Caco-2 (cell line): ENCODE measurements at regions not wholly inside any gene's neighbourhood (a gene's known extent, or its start where the extent isn't known, plus 50 kb on each side); places are given as distances from the start of the nearest gene placed in this dataset.

Experiments used
- BruUV-seq: library from RNA; stranded (reverse); fragments of 400-500 nt; replicated peaks from 2 replicates; lab custom pipeline; 2021; lab: Mats Ljungman, UMichigan
- CTCF ChIA-PET: fragments of 300-600 bp; sonication (Branson Sonifier 250); formaldehyde crosslinking; loops from one replicate; lab custom pipeline; 2022; ENCODE audit warnings: antibody characterized with exemption; lab: Charles Lee
- POLR2A ChIA-PET: fragments of 300-600 bp; sonication (Branson Sonifier 250); formaldehyde crosslinking; loops from one replicate; lab custom pipeline; 2022; ENCODE audit warnings: antibody characterized with exemption; lab: Charles Lee
- DNase-seq, 2 experiments: peaks; one replicate each; pipeline versions ENCODE4 v3.0.0 to v3.0.0-alpha.2; 2020 to 2022
- H3K27me3 ChIP-seq: replicated peaks from 2 replicates; pipeline ENCODE4 v1.6.0; 2011; ENCODE audit warnings: low read length; ENCODE audit not compliant: control insufficient read depth, insufficient read depth
- H3K36me3 ChIP-seq: 2 replicates; pipeline ENCODE4 v1.5.1; 2011; ENCODE audit warnings: low read length; ENCODE audit not compliant: control insufficient read depth, insufficient read depth
- H3K4me1 ChIP-seq: fragments of 250-450 bp; sonication (Bioruptor Pico); 2 replicates; pipeline ENCODE4 v1.5.1; 2020; ENCODE audit warnings: mild to moderate bottlenecking
- H3K4me3 ChIP-seq: 2 replicates; pipeline ENCODE4 v1.5.1; 2011; ENCODE audit warnings: low read depth, mild to moderate bottlenecking, control low read depth, low read length
- H3K9me3 ChIP-seq: fragments of 250-450 bp; sonication (Bioruptor Pico); 2 replicates; pipeline ENCODE4 v1.5.1; 2020; ENCODE audit warnings: mild to moderate bottlenecking, moderate library complexity
- H3K27ac Mint-ChIP-seq: one replicate; pipeline ENCODE4 v1.8.0; 2022; ENCODE audit warnings: mixed read lengths; ENCODE audit not compliant: unreplicated experiment
- H3K27me3 Mint-ChIP-seq: one replicate; pipeline ENCODE4 v1.8.0; 2022; ENCODE audit warnings: mixed read lengths; ENCODE audit not compliant: insufficient read depth, unreplicated experiment
- H3K36me3 Mint-ChIP-seq: one replicate; pipeline ENCODE4 v1.8.0; 2022; ENCODE audit warnings: mild to moderate bottlenecking, mixed read lengths; ENCODE audit not compliant: insufficient read depth, unreplicated experiment
- H3K4me1 Mint-ChIP-seq: one replicate; pipeline ENCODE4 v1.8.0; 2022; ENCODE audit warnings: low read depth, mixed read lengths; ENCODE audit not compliant: unreplicated experiment
- H3K4me3 Mint-ChIP-seq: one replicate; pipeline ENCODE4 v1.8.0; 2022; ENCODE audit warnings: mild to moderate bottlenecking, moderate library complexity, mixed read lengths; ENCODE audit not compliant: unreplicated experiment
- H3K9me3 Mint-ChIP-seq: one replicate; pipeline ENCODE4 v1.8.0; 2022; ENCODE audit warnings: mixed read lengths; ENCODE audit not compliant: unreplicated experiment
- intact Hi-C: fragments of 100-400 bp; cut with micrococcal nuclease; formaldehyde crosslinking; loops from one replicate; pipeline ENCODE4 v1.10.0; 2022; ENCODE audit not compliant: unreplicated experiment
- TF ChIP-seq, protein P1 (sequence below), 2 experiments: fragments of 200-600 bp in 1 of 2; IDR thresholded peaks; 1 replicate in 1 of 2; 2 replicates in 1 of 2; pipeline versions ENCODE4 v1.5.1 to v1.8.0; 2011 to 2022; ENCODE audit warnings: antibody characterized with exemption in 1 of 2, control low read depth in 1 of 2, inconsistent platforms in 1 of 2, low read depth in 1 of 2, low read length in 1 of 2, mild to moderate bottlenecking in 1 of 2, moderate library complexity in 1 of 2; ENCODE audit not compliant: insufficient read depth in 1 of 2, severe bottlenecking in 1 of 2, unreplicated experiment in 1 of 2

DNA sequence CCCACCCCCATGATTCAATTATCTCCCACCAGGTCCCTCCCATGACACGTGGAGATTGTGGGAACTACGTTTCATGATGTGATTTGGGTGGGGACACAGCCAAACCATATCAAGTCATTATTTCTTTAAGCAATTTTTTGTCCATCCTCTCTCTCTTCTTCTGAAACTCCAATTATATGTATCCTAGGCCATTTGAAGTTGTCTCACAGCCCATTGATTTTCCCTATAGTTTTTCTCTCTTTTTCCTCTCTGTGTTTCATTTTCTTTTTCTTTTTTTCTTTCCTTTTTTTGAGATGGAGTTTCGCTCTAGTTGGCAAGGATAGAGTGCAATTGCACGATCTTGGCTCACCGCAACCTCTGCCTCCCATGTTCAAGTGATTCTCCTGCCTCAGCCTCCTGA lies 101.9 kb upstream of the CXCL14 start:
- Histone ChIP-seq H3K4me1 (no peaks in the 10 kb centered on the region), H3K9me3 (peaks cover 13% of the 10 kb centered on the region), H3K4me3 (no peak overlapping the region), H3K27me3 (no peaks in the 10 kb centered on the region), H3K36me3 (no peaks in the 10 kb centered on the region)
- peaks cover 14% of the 10 kb centered on the region for H3K9me3 Mint-ChIP-seq
- CTCF ChIA-PET, result no interaction called here
- TF ChIP-seq, protein P1, sequence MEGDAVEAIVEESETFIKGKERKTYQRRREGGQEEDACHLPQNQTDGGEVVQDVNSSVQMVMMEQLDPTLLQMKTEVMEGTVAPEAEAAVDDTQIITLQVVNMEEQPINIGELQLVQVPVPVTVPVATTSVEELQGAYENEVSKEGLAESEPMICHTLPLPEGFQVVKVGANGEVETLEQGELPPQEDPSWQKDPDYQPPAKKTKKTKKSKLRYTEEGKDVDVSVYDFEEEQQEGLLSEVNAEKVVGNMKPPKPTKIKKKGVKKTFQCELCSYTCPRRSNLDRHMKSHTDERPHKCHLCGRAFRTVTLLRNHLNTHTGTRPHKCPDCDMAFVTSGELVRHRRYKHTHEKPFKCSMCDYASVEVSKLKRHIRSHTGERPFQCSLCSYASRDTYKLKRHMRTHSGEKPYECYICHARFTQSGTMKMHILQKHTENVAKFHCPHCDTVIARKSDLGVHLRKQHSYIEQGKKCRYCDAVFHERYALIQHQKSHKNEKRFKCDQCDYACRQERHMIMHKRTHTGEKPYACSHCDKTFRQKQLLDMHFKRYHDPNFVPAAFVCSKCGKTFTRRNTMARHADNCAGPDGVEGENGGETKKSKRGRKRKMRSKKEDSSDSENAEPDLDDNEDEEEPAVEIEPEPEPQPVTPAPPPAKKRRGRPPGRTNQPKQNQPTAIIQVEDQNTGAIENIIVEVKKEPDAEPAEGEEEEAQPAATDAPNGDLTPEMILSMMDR (IDR thresholded peaks at IDR 0.05; ENCODE audit: insufficient read depth in 1 of 2, low read depth in 1 of 2, low read length in 1 of 2, severe bottlenecking in 1 of 2, unreplicated experiment in 1 of 2), result no peak
- peaks cover 7% of the 10 kb centered on the region for H3K27me3 Mint-ChIP-seq
- intact Hi-C loops, result no loop called here
- DNase-seq, result no peak
- H3K36me3 Mint-ChIP-seq, result no peaks in the 10 kb centered on the region
- H3K27ac Mint-ChIP-seq, result no peak overlapping the region
- POLR2A ChIA-PET, result no interaction called here
- H3K4me1 Mint-ChIP-seq, result no peaks in the 10 kb centered on the region
- H3K4me3 Mint-ChIP-seq, result no peak overlapping the region
- no TSS peak for BruUV-seq

DNA sequence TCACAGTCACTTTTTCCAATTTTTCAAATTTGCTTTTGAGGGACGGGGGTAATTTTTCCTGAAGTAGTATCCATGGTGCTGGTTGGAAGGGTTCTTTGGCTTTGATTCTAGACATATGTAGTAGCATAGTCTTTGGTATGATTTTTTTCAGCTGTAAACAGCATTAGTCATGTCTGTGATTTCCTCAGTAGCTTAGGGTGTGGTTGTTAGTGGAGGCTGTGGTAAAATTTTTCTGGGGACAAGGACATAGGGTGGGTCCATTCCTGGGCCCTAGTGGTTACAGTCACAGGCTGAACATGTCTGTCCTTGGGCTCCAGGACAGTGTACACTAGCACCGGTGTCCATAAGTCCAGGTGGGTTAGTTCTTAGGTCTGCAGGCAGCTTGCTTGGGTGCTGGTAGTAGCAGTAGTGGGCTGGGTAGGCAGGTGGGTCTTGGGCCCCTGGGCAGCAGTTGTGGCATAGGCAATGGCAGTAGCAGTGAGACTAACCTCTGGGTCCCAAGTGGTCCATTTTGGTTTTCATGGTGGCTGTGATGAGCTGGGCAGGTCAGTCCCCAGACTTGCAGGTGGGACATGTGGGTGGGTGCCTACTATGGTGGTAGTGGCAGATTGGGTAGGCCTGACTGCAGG lies 100.0 kb upstream of the CXCL14 start:
- peaks cover 11% of the 10 kb centered on the region for H3K27me3 Mint-ChIP-seq
- POLR2A ChIA-PET, result no interaction called here
- H3K9me3 Mint-ChIP-seq, result peaks cover 14% of the 10 kb centered on the region
- Histone ChIP-seq H3K36me3 (no peaks in the 10 kb centered on the region), H3K4me1 (no peaks in the 10 kb centered on the region), H3K9me3 (peaks cover 13% of the 10 kb centered on the region), H3K27me3 (no peaks in the 10 kb centered on the region), H3K4me3 (no peak overlapping the region)
- TF ChIP-seq, protein P1 (IDR thresholded peaks at IDR 0.05; ENCODE audit: insufficient read depth in 1 of 2, low read depth in 1 of 2, low read length in 1 of 2, severe bottlenecking in 1 of 2, unreplicated experiment in 1 of 2), result no peak
- no peaks in the 10 kb centered on the region for H3K36me3 Mint-ChIP-seq
- no peak overlapping the region for H3K4me3 Mint-ChIP-seq
- H3K4me1 Mint-ChIP-seq, result no peaks in the 10 kb centered on the region
- no peak for DNase-seq
- CTCF ChIA-PET, result no interaction called here
- intact Hi-C loops, result no loop called here
- BruUV-seq, result no TSS peak
- no peak overlapping the region for H3K27ac Mint-ChIP-seq

DNA sequence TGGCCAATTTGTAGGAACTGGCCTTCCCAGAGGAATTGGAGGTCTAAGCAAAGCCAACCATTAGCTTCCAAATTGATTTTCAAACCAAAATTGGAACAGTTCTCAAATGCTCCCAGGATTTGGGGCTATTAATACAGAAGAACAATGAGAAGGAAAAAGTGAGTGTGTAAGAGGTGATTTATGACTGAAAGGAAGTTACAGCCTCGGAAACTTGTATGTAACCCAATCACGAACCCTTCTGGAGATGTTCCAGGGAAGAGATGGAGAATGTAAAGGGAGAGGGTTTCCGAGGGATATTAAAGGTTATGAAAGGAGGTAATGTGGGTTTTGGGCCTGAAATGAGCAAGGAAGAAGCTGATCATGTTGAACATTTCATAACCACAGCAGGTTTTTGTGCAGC lies 93.2 kb upstream of the CXCL14 start:
- H3K27me3 ChIP-seq, result no peaks in the 10 kb centered on the region
- TF ChIP-seq, protein P1 (IDR thresholded peaks at IDR 0.05; ENCODE audit: insufficient read depth in 1 of 2, low read depth in 1 of 2, low read length in 1 of 2, severe bottlenecking in 1 of 2, unreplicated experiment in 1 of 2), result no peak
- H3K9me3 Mint-ChIP-seq, result no peaks in the 10 kb centered on the region
- CTCF ChIA-PET, result no interaction called here
- peaks cover 8% of the 10 kb centered on the region for H3K27me3 Mint-ChIP-seq
- no peak overlapping the region for H3K27ac Mint-ChIP-seq
- no peaks in the 10 kb centered on the region for H3K4me1 Mint-ChIP-seq
- intact Hi-C loops, result no loop called here
- H3K9me3 ChIP-seq, result no peaks in the 10 kb centered on the region; the same call in 1 of the 2 replicates
- H3K4me1 ChIP-seq, result 0 out of 2 replicates have a peak, but pooled peaks cover 3% of the 10 kb centered on the region
- no peak for DNase-seq
- H3K4me3 ChIP-seq, result no peak overlapping the region
- BruUV-seq, result no TSS peak
- no peak overlapping the region for H3K4me3 Mint-ChIP-seq
- POLR2A ChIA-PET, result no interaction called here
- H3K36me3 Mint-ChIP-seq, result no peaks in the 10 kb centered on the region
- H3K36me3 ChIP-seq, result no peaks in the 10 kb centered on the region
